DND-41 (cell line): ENCODE measurements at regions not wholly inside any gene's neighbourhood (a gene's known extent, or its start where the extent isn't known, plus 50 kb on each side); places are given as distances from the start of the nearest gene placed in this dataset.

Experiments
- EZH2 ChIP-seq: IDR thresholded peaks from 3 replicates; pipeline ENCODE4 v1.6.1; 2012; ENCODE audit warnings: borderline replicate concordance, low read depth, mild to moderate bottlenecking, moderate library complexity, low read length, inconsistent platforms; ENCODE audit not compliant: severe bottlenecking
- TF ChIP-seq, protein P1 (sequence below): IDR thresholded peaks from 2 replicates; pipeline ENCODE4 v1.5.1; 2012; ENCODE audit warnings: borderline replicate concordance, low read length, moderate library complexity, mild to moderate bottlenecking; ENCODE audit not compliant: poor library complexity, severe bottlenecking; ENCODE audit errors: extremely low read depth

DNA sequence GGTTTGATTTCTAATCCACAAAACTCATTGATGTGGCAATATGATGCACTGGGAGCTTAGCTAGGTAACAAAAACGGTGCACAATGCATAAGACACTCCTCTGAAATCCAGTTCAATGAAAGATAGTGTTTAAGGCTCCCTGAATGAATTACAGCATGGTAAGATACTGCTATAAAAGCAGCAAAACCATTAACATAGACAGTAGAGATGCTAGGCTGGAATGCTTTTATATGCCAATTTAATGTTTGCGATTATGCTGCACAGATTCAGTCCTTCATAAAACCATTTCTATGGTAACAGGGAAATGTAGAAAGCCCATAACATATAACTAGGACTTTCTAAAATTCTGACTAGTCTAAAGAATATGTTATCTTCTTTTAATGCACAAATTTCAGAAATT is 180.8 kb upstream of the NUDT12 start:
- TF ChIP-seq, protein P1, sequence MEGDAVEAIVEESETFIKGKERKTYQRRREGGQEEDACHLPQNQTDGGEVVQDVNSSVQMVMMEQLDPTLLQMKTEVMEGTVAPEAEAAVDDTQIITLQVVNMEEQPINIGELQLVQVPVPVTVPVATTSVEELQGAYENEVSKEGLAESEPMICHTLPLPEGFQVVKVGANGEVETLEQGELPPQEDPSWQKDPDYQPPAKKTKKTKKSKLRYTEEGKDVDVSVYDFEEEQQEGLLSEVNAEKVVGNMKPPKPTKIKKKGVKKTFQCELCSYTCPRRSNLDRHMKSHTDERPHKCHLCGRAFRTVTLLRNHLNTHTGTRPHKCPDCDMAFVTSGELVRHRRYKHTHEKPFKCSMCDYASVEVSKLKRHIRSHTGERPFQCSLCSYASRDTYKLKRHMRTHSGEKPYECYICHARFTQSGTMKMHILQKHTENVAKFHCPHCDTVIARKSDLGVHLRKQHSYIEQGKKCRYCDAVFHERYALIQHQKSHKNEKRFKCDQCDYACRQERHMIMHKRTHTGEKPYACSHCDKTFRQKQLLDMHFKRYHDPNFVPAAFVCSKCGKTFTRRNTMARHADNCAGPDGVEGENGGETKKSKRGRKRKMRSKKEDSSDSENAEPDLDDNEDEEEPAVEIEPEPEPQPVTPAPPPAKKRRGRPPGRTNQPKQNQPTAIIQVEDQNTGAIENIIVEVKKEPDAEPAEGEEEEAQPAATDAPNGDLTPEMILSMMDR, result no peak
- no peak for TF ChIP-seq EZH2
